OCI-LY7 (cell line): ENCODE measurements at regions not wholly inside any gene's neighbourhood (a gene's known extent, or its start where the extent isn't known, plus 50 kb on each side); places are given as distances from the start of the nearest gene placed in this dataset.
"Not testable (repeated sequence)": the region's sequence is repeated elsewhere in the genome, so short reads cannot be mapped to it uniquely, and the experiment has no call there.

Source experiments
- BruUV-seq: library from RNA; stranded (reverse); fragments of 400-500 nt; replicated peaks from 2 replicates; lab custom pipeline; 2021; lab: Mats Ljungman, UMichigan
- CTCF ChIA-PET: fragments of 300-600 bp; sonication (Branson Sonifier 250); formaldehyde crosslinking; loops from one replicate; lab custom pipeline; 2022; ENCODE audit warnings: antibody characterized with exemption; ENCODE audit not compliant: unreplicated experiment; lab: Charles Lee
- POLR2A ChIA-PET: fragments of 300-600 bp; sonication (Branson Sonifier 250); formaldehyde crosslinking; loops from one replicate; lab custom pipeline; 2022; ENCODE audit warnings: antibody characterized with exemption; lab: Charles Lee
- DNase-seq: peaks from one replicate; pipeline ENCODE4 v3.0.0-alpha.2; 2015; ENCODE audit warnings: low spot score
- H2AFZ ChIP-seq: fragments of 200-600 bp; sonication (generic), shearing (Covaris generic); 2 replicates; pipeline ENCODE4 v1.6.1; 2014; ENCODE audit warnings: mild to moderate bottlenecking, antibody characterized with exemption, low read length, moderate library complexity
- H3K27ac ChIP-seq: fragments of 200-600 bp; sonication (generic); 2 replicates; pipeline ENCODE4 v1.5.1; 2014; ENCODE audit warnings: mixed run types, low read depth, mild to moderate bottlenecking, moderate library complexity, low read length, inconsistent platforms; ENCODE audit not compliant: poor library complexity, severe bottlenecking
- H3K36me3 ChIP-seq: fragments of 200-600 bp; sonication (generic); 2 replicates; pipeline ENCODE4 v1.6.1; 2014; ENCODE audit warnings: mild to moderate bottlenecking, antibody characterized with exemption, low read length, moderate library complexity, mixed read lengths; ENCODE audit not compliant: insufficient read depth
- H3K4me1 ChIP-seq: fragments of 200-600 bp; sonication (generic); 2 replicates; pipeline ENCODE4 v1.5.1; 2014; ENCODE audit warnings: mild to moderate bottlenecking, low read length; ENCODE audit not compliant: insufficient read depth, poor library complexity, severe bottlenecking
- H3K4me2 ChIP-seq: fragments of 200-600 bp; sonication (generic); 2 replicates; pipeline ENCODE4 v1.6.1; 2014; ENCODE audit warnings: mild to moderate bottlenecking, low read length
- H3K4me3 ChIP-seq: fragments of 200-600 bp; sonication (generic); 2 replicates; pipeline ENCODE4 v1.5.1; 2014; ENCODE audit warnings: mild to moderate bottlenecking, low read depth, low read length; ENCODE audit not compliant: poor library complexity, severe bottlenecking
- H3K79me2 ChIP-seq: fragments of 200-600 bp; sonication (generic); 2 replicates; pipeline ENCODE4 v1.6.1; 2016; ENCODE audit warnings: low read depth, mild to moderate bottlenecking, low read length, moderate library complexity, mixed read lengths; ENCODE audit not compliant: insufficient read depth
- H3K9me2 ChIP-seq: fragments of 200-600 bp; sonication (generic); 2 replicates; pipeline ENCODE4 v1.6.1; 2016; ENCODE audit warnings: mild to moderate bottlenecking, low read length, mixed read lengths; ENCODE audit not compliant: insufficient read depth
- H3K9me3 ChIP-seq: fragments of 200-600 bp; sonication (generic); 2 replicates; pipeline ENCODE4 v1.6.1; 2014; ENCODE audit warnings: mild to moderate bottlenecking, mixed run types, low read length, mixed read lengths
- H4K20me1 ChIP-seq: fragments of 200-600 bp; sonication (generic); 2 replicates; pipeline ENCODE4 v1.6.1; 2014; ENCODE audit warnings: mild to moderate bottlenecking, antibody characterized with exemption, low read length, moderate library complexity, mixed read lengths; ENCODE audit not compliant: insufficient read depth
- CTCF ChIP-seq: fragments of 200-600 bp; sonication (generic); conservative IDR thresholded peaks from 2 replicates; pipeline ENCODE4 v1.5.1; 2014; ENCODE audit warnings: mild to moderate bottlenecking, antibody characterized with exemption, low read length, moderate library complexity, mixed read lengths
- EZH2phosphoT487 ChIP-seq: fragments of 200-600 bp; sonication (generic); IDR thresholded peaks from 2 replicates; pipeline ENCODE4 v1.6.1; 2018; ENCODE audit warnings: low read depth, borderline replicate concordance, mild to moderate bottlenecking, mixed run types, antibody characterized with exemption, low read length, moderate library complexity, mixed read lengths
- intact Hi-C: fragments of 100-400 bp; cut with micrococcal nuclease; formaldehyde crosslinking; loops from one replicate; pipeline ENCODE4 v1.10.0; 2022; ENCODE audit not compliant: unreplicated experiment

DNA sequence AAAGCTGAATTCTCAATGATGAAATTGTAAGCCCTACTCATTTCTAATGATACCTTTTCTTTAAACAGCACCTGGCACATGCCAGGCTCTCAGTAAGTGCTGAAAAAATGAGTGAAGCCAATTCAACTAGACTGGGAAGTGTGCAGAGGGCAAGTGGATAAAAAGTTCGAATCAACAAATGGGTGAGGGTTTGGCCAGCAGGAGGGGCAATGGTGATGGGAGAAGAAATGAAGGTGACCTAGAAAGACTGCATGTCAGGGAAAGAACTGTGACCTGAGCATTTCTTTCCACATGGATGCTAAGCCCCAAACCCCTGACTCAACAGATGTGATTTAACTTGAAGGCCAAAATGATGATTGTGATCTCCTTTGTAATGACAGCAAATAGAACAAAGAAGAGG lies 54.6 kb downstream of the DKK1 start:
- no peak for TF ChIP-seq EZH2phosphoT487
- no peak for TF ChIP-seq CTCF
- intact Hi-C loops = loop anchor here (5.0 kb wide), 1 partner anchor 119 kb away; no protein-coding TSS in a partner anchor
- no peak overlapping the region for H2AFZ ChIP-seq
- ChIA-PET CTCF (no interaction called here), POLR2A (no interaction called here)
- BruUV-seq = no TSS peak
- H3K9me3 ChIP-seq = no peaks in the 10 kb centered on the region
- no peaks in the 10 kb centered on the region for H3K4me1 ChIP-seq
- no peaks in the 10 kb centered on the region for H3K36me3 ChIP-seq
- H3K4me2 ChIP-seq = no peak overlapping the region
- H4K20me1 ChIP-seq = no peaks in the 10 kb centered on the region
- no peak overlapping the region for H3K4me3 ChIP-seq
- H3K27ac ChIP-seq = no peak overlapping the region
- H3K9me2 ChIP-seq = no peaks in the 10 kb centered on the region
- H3K79me2 ChIP-seq = no peaks in the 10 kb centered on the region
- DNase-seq = no peak

- H2AFZ ChIP-seq, H3K36me3 ChIP-seq, H3K79me2 ChIP-seq, DNase-seq, CTCF ChIA-PET, H3K27ac ChIP-seq, H4K20me1 ChIP-seq, H3K9me2 ChIP-seq, POLR2A ChIA-PET, BruUV-seq, H3K9me3 ChIP-seq, H3K4me3 ChIP-seq, H3K4me1 ChIP-seq, intact Hi-C loops, H3K4me2 ChIP-seq: not testable (repeated sequence)
Measured at GRCh38 chr10:52374207-52374606, 60.1 kb downstream of the DKK1 start.

GRCh38 chr10:52376694-52377354 lies 62.7 kb downstream of the DKK1 start:
- no peak for TF ChIP-seq CTCF
- TF ChIP-seq EZH2phosphoT487 = no peak
- BruUV-seq = no TSS peak
- no peaks in the 10 kb centered on the region for H4K20me1 ChIP-seq
- no peak overlapping the region for H2AFZ ChIP-seq
- no peaks in the 10 kb centered on the region for H3K79me2 ChIP-seq
- ChIA-PET POLR2A (interaction anchor here (0.5 kb wide), 1 partner anchor 223 kb away, joined by 3 read pairs; no protein-coding TSS in a partner anchor), CTCF (no interaction called here)
- no peak for DNase-seq
- H3K27ac ChIP-seq = no peak overlapping the region
- no peaks in the 10 kb centered on the region for H3K4me1 ChIP-seq
- H3K4me3 ChIP-seq = no peak overlapping the region
- H3K9me3 ChIP-seq = no peaks in the 10 kb centered on the region
- H3K9me2 ChIP-seq = no peaks in the 10 kb centered on the region
- intact Hi-C loops = no loop called here
- no peaks in the 10 kb centered on the region for H3K36me3 ChIP-seq
- no peak overlapping the region for H3K4me2 ChIP-seq
